Activated T-cell treated with anti-CD3 and anti-CD28 coated beads for 4 hours (primary cell): ENCODE measurements at regions not wholly inside any gene's neighbourhood (a gene's known extent, or its start where the extent isn't known, plus 50 kb on each side); places are given as distances from the start of the nearest gene placed in this dataset.

Experiments used
- DNase-seq: peaks from one replicate; pipeline ENCODE4 v3.0.0-alpha.2; 2020

GRCh38 chr11:15589070-15589626 is 474.4 kb downstream of the INSC start:
- DNase-seq, result no peak

DNA sequence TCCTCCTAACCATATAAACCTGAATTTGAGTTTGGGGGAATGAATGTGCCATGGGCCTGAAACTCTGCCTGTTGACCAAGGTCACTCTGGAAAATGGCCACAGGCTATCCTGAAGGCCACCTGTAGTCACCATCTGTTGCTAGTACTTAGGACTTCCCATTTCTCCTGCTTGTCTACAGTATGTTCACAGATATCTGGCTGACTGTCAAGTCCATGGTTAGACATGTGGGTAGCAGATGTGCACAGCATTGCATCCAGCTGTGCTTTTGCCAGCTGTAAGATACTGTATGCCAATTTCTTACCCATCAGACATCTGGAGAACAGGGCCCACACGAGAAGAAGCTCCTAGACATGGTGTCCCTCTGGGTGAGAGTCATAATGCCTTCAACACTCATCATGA is 475.4 kb downstream of the INSC start:
- no peak for DNase-seq

DNA sequence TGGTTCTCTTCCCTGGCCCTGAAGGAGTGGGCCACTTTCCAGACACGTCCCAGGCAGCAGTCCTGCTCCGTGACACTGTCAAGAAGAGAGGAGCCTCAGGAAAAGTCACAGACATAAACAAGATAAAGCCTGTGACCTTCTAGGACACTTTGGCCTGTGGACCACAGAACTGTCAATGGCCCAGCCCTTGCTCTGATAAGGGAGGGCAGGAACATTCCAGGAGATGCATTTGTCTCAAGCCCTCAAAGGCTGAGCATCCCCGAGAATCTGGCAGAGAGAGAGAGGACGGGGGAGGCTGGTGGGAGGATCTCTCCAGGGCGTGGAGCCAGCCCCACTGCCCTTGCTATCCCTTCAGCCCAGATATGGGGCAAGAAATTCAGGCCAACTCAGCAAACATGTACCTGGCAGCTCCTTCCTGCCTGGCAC is 476.4 kb downstream of the INSC start:
- no peak for DNase-seq

DNA sequence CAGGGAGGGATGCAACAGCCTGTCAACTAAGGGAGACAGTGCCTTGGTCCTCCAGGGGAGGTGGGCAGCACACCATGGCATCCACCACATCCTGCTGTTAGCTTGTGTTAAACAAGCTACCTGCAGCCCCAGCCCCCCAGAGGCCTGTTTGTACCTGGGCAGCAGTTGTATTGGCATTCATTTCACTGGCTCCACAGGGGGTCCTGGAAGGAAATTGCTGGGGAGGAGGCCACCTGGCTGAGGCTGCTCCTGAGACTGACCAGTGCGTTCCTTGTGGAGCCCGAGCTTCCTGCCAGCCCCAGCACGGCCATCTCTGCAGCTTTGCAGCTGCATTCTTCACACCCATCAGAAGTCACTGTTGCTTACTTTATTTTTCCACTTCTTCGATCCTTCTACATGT is 479.9 kb downstream of the INSC start:
- no peak for DNase-seq

DNA sequence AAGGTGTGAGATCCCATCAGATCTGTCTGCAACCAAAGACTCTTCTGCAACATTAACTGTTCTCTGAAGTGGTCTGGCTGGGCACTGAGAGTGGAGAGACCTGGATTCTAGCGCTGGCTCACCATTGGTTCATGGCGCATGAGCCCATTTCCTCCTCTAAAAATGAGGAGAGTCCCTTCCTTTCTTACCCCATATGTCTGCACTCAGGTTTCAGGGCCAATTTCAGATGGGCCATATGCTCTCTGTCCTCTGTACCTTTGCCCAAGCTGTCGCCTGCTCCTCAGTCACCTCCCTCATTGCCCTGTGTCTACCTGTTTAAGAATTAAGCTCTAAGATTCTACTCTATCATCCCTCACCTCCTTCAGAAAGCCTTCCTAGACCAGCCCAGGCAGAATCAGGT is 484.7 kb downstream of the INSC start:
- no peak for DNase-seq

GRCh38 chr11:15602047-15602446 is 487.3 kb downstream of the INSC start:
- no peak for DNase-seq

GRCh38 chr11:15602785-15603567 is 488.3 kb downstream of the INSC start:
- no peak for DNase-seq

DNA sequence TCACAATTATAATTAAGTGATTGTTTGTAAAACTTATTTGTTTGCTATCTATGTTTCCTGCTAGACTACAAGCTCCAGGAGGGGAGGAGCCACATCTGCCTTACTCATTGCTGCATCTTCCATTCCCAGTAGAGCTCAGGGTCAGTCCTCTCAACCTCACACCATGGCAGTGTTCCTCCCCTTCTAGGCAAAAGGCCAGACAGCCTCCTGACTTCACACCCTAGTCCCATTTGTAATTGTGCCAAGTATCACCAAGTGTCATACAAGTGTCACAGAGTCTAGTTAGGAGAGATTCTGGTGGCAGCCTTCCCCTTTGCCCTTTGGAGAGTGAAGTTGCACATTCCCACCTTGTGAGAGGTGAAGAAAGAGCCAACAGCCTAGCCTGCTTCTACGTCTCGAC is 490.4 kb downstream of the INSC start:
- DNase-seq, result no peak

DNA sequence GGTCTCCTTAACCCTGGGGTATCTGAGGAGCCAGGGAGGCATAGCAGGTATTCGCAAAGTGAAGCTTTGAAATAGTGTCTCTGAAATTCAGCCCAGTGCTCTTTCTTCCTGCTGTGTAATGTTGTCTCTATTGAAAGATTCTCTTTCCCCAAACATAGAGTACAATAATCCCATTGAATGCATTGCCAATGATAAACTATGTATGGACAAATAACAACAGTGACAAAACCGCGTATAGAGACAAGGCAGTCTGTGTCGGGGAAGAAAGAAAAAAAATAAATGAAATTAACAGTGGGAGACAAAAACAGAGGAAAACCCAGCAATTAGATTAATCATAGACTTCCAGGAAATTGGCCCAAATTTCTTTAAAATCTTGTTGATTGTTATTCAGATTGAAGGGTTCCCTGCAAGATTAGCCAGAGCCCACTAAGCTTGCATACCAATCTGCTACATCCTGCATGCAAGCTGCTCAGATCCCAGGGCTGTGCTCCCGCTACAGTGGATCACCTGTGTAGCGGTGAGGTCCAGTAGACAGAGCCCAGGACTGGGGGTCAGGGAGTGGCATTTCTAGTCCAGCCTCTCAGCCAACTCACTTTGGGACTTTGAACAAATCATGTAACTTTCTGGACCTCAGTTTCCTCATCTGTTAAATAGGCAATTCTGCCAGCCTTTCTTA is 492.8 kb downstream of the INSC start:
- DNase-seq, result no peak

GRCh38 chr11:15609445-15609844 is 494.7 kb downstream of the INSC start:
- DNase-seq, result no peak

- no peak for DNase-seq
Observed at GRCh38 chr11:15610881-15611280, 496.2 kb downstream of the INSC start.

DNA sequence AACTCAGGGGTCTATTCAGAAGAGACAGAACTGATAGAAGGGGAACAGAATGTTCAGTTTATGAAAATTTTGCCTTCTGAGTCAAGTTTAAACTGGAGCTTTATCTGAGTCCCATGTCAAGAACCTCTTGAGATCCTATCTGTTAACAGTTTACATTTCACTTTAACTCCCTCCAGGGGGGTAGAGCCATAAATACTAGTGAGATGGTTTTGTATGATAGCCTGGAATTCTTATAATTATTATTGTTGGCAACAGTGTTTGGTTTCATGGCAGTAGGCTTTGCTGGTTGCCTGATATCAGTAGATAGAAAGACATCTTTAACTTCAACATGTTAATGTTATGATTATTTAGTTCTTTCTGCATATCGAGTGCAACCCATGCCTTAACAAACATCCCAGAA is 498.5 kb downstream of the INSC start:
- no peak for DNase-seq

DNA sequence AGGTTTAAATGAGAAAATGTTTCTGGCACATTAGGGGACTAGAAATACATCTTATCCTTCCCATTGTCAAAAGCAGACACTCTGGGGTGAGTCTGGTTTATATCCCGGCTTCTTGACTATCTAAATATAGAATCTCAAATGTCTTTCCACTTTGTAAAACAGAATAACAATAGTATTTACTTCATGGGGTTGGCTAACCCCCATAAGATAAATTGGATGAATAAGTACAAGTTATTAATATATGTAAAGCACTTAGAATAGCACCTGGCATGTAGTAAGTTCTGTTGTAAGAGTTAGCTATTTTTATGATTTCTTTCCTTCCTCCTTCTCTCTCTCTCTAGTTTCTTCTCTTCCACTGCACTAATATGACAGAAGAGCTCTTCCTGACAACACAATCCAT is 499.1 kb downstream of the INSC start:
- DNase-seq, result no peak

GRCh38 chr11:15615398-15616096 is 500.8 kb downstream of the INSC start:
- no peak for DNase-seq

GRCh38 chr11:15616130-15617105 is 501.7 kb downstream of the INSC start:
- DNase-seq, result no peak

DNA sequence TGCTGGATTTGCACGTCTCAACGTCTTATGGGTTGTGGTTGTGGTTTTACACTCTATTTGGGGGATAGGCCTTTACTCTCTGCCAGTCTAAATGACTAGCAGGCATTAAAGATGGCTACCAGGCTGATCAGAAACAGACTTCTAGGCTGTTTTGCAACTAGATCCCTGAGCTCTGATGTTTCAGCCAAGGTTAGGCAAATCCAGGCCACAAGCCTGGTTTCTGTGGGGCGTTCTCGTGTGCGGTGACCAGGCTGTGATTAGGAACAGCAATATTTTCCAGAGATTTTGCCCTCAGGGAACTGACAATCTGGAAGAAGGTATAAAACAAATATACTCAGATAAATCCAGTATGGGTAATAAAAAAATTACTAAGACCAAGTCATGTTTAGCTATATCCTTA is 502.4 kb downstream of the INSC start:
- DNase-seq, result no peak

GRCh38 chr11:15618583-15619032 is 503.9 kb downstream of the INSC start:
- no peak for DNase-seq

DNA sequence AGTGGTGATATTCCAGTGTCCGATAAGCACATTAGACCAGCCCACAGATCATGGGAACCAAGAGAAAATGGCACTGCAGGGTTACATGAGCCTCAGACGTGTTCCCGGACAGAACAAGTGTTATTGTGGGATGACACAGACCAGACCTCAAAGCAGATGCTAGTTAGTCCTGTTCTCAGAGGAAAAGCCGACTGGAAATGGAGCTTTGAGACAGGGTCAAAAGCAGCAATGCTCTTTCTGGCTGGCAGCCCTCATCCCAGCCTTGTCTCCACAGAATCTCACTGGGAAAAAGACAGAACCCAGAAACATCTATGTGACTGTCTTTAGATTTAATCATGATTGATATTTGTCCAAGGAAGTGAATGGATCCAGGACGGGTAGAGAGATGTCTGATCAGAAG is 506.8 kb downstream of the INSC start:
- DNase-seq, result no peak

DNA sequence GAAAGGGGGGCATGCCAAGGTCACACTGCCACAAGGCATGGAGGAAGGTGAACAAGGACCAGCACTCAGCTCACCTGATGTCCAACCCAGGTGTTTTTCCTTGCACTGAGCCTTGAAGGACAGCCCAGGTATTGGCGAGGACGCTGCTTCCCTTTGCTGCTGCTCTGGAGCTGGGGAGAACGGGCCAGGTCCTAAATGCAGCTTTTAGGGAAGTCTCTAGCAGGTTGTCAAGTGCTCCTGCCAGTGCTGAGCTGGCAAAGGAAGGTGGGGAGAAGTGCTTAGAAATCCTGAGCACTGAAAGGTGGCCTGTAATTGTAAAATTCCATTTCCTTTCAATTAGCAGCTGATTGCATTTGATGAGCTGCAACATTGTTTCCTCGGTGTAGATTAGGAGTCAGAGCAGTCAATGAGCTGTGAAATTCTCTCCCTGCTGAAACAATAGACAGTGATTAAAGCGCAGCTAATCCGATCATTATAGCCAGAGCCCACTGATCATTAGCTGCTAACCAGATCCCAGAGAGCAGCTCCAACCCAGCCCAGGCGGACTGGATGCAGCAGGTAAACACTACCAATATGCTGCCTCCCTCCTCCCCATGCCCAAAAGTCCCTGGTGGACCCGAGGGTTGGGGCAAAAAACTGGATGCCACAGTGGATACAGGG is 507.6 kb downstream of the INSC start:
- DNase-seq, result no peak

- no peak for DNase-seq
Observed at GRCh38 chr11:15624701-15625100, 510.0 kb downstream of the INSC start.

DNA sequence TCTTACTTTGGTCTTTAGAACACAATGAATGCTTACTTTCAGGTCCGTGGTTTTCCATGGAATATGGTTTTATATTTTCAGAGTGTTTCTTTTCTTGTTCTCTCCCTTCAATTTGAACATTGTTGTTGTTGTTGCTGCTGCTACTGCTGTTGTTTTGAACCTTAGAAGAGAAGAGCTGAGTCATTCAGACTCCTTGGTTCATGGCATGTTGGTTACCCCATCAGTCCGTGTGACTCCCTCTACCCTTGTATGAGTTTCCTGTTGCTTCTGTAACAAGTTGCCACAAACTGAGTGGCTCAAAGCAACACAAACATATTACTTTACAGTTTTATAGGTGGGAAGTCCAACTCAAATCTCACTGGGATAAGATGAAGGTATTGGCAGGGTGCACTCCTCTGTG is 511.0 kb downstream of the INSC start:
- no peak for DNase-seq

DNA sequence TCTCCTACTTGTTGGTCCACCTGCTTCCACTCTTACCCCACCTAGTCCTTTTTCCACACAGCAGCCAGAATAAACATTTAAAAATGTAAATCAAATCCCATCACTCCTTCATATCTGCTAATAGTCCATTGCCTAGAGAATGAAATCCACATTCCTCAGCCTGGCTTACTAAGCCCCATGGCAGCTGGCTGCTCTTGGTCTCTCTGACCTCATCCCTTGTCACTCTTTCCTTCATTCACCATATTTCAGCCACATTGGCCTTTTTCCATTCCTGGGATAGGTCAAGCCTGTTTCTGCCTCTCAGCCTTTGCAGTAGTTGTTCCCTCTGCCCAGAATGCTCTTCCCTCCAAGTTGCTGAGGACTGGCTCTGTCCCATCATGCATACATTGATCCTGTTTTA is 512.8 kb downstream of the INSC start:
- no peak for DNase-seq
